Endothelial cell of umbilical vein (primary cell): ENCODE measurements at regions not wholly inside any gene's neighbourhood (a gene's known extent, or its start where the extent isn't known, plus 50 kb on each side); places are given as distances from the start of the nearest gene placed in this dataset.

Source experiments
- BruUV-seq: library from RNA; stranded (reverse); fragments of 400-500 nt; replicated peaks from 2 replicates; lab custom pipeline; 2021; lab: Mats Ljungman, UMichigan
- CTCF ChIA-PET: fragments of 300-600, 350-600 bp; sonication (Branson Sonifier 250); formaldehyde crosslinking; loops from one replicate; lab custom pipeline; 2021; ENCODE audit warnings: antibody characterized with exemption, inconsistent platforms; lab: Charles Lee
- POLR2A ChIA-PET: fragments of 300-600, 350-600 bp; sonication (Branson Sonifier 250); formaldehyde crosslinking; loops from one replicate; lab custom pipeline; 2021; ENCODE audit warnings: antibody characterized with exemption, inconsistent platforms; lab: Charles Lee
- DNase-seq: peaks from one replicate; pipeline ENCODE4 v3.0.0-alpha.2; 2011; ENCODE audit warnings: low read depth, low spot score
- FAIRE-seq: peaks from 2 replicates; lab custom pipeline; 2011; peaks lifted over from hg19 to GRCh38; lab: Jason Lieb, UNC
- H2AFZ ChIP-seq: 2 replicates; pipeline ENCODE4 v1.6.0; 2012; ENCODE audit warnings: low read depth, low read length, control low read depth, inconsistent platforms
- H3K27ac ChIP-seq: 2 replicates; pipeline ENCODE4 v1.5.1; 2011; ENCODE audit warnings: low read depth, mild to moderate bottlenecking, control low read depth, low read length, moderate library complexity; ENCODE audit not compliant: insufficient read depth
- H3K27me3 ChIP-seq, 2 experiments: 2 replicates each; pipeline versions ENCODE4 v1.6.0 to v1.6.1; 2011; ENCODE audit warnings: low read length in 2 of 2, mixed read lengths in 1 of 2; ENCODE audit not compliant: control insufficient read depth in 2 of 2, insufficient read depth in 2 of 2
- H3K36me3 ChIP-seq, 2 experiments: 2 replicates in 1 of 2; 3 replicates in 1 of 2; pipeline ENCODE4 v1.5.1; 2011; ENCODE audit warnings: low read length in 2 of 2, mild to moderate bottlenecking in 1 of 2, moderate library complexity in 1 of 2; ENCODE audit not compliant: control insufficient read depth in 2 of 2, insufficient read depth in 2 of 2; ENCODE audit errors: extremely low read depth in 1 of 2
- H3K4me1 ChIP-seq: 3 replicates; pipeline ENCODE4 v1.5.1; 2011; ENCODE audit warnings: mild to moderate bottlenecking, low read length; ENCODE audit not compliant: control insufficient read depth, insufficient read depth; ENCODE audit errors: extremely low read depth
- H3K4me2 ChIP-seq: 2 replicates; pipeline ENCODE4 v1.6.1; 2011; ENCODE audit warnings: low read length, control low read depth, mixed read lengths; ENCODE audit not compliant: insufficient read depth
- H3K4me3 ChIP-seq, 3 experiments: fragments of 200-600 bp in 1 of 3; sonication (generic), shearing (Covaris generic) in 1 of 3; replicated peaks in 1 of 3; 2 replicates each; pipeline ENCODE4 v1.5.1; 2011 to 2016; ENCODE audit warnings: control low read depth in 3 of 3, low read length in 3 of 3, mild to moderate bottlenecking in 2 of 3, inconsistent platforms in 1 of 3, low read depth in 1 of 3, moderate library complexity in 1 of 3; ENCODE audit not compliant: insufficient read depth in 1 of 3
- H3K79me2 ChIP-seq: 2 replicates; pipeline ENCODE4 v1.6.0; 2012; ENCODE audit warnings: low read length, inconsistent platforms; ENCODE audit not compliant: control insufficient read depth, insufficient read depth
- H3K9ac ChIP-seq: replicated peaks from 2 replicates; pipeline ENCODE3; 2011; ENCODE audit warnings: low read length, control low read depth; ENCODE audit not compliant: insufficient read depth; ENCODE audit errors: extremely low read depth
- H3K9me1 ChIP-seq: replicated peaks from 3 replicates; pipeline ENCODE4 v1.6.0; 2011; ENCODE audit warnings: mild to moderate bottlenecking, low read length; ENCODE audit not compliant: control insufficient read depth, insufficient read depth; ENCODE audit errors: extremely low read depth
- H3K9me3 ChIP-seq: replicated peaks from 2 replicates; pipeline ENCODE4 v1.5.1; 2012; ENCODE audit warnings: low read length, inconsistent platforms; ENCODE audit not compliant: control insufficient read depth, insufficient read depth
- H4K20me1 ChIP-seq: replicated peaks from 2 replicates; pipeline ENCODE3; 2011; ENCODE audit warnings: mild to moderate bottlenecking, low read length; ENCODE audit not compliant: control insufficient read depth, insufficient read depth; ENCODE audit errors: extremely low read depth
- EZH2 ChIP-seq: IDR thresholded peaks from 2 replicates; pipeline ENCODE4 v1.6.1; 2012; ENCODE audit warnings: borderline replicate concordance, low read depth, mild to moderate bottlenecking, moderate library complexity, low read length, inconsistent platforms; ENCODE audit not compliant: severe bottlenecking
- FOS ChIP-seq: IDR thresholded peaks from 2 replicates; pipeline ENCODE4 v1.6.1; 2011; ENCODE audit warnings: mild to moderate bottlenecking, low read length, moderate library complexity, borderline replicate concordance; ENCODE audit not compliant: insufficient read depth
- GATA2 ChIP-seq: IDR thresholded peaks from 2 replicates; pipeline ENCODE4 v1.7.0; 2011; ENCODE audit warnings: low read depth, mild to moderate bottlenecking, moderate library complexity, mixed read lengths, low read length; ENCODE audit not compliant: insufficient read length, insufficient read depth
- JUN ChIP-seq: IDR thresholded peaks from 2 replicates; pipeline ENCODE4 v1.6.1; 2011; ENCODE audit warnings: borderline replicate concordance, low read depth; ENCODE audit not compliant: insufficient read length, insufficient read depth
- MYC ChIP-seq: IDR thresholded peaks from one replicate; pipeline ENCODE4 v1.6.1; 2011; ENCODE audit warnings: mild to moderate bottlenecking, low read depth, low read length
- POLR2A ChIP-seq: IDR thresholded peaks from 2 replicates; pipeline ENCODE4 v1.6.1; 2012; ENCODE audit warnings: low read depth, mild to moderate bottlenecking, control low read depth, low read length
- POLR2AphosphoS5 ChIP-seq: IDR thresholded peaks from 2 replicates; pipeline ENCODE4 v1.6.1; 2012; ENCODE audit warnings: low read depth, mild to moderate bottlenecking, control low read depth, low read length, moderate library complexity; ENCODE audit not compliant: insufficient read depth
- dilution Hi-C: fragments of 300-500 bp; cut with MboI; formaldehyde crosslinking; loops from one replicate; pipeline ENCODE4 v1.15.0; 2019; ENCODE audit warnings: low sequenced_read_pairs; ENCODE audit not compliant: extremely low pct_ligation_motif_present
- intact Hi-C: fragments of 100-400 bp; cut with micrococcal nuclease; formaldehyde crosslinking; loops from one replicate; pipeline ENCODE4 v1.10.0; 2022
- TF ChIP-seq, protein P1 (sequence below), 2 donors: IDR thresholded peaks; 1 replicate in 1 of 2; 2 replicates in 1 of 2; pipeline ENCODE4 v1.5.1; 2011; ENCODE audit warnings: low read length in 2 of 2, mild to moderate bottlenecking in 2 of 2, moderate library complexity in 2 of 2, control low read depth in 1 of 2, inconsistent platforms in 1 of 2, low read depth in 1 of 2; ENCODE audit not compliant: insufficient read depth in 1 of 2; ENCODE audit errors: extremely low read depth in 1 of 2
- TF ChIP-seq, protein P2 (sequence below): IDR thresholded peaks from 2 replicates; pipeline ENCODE4 v1.6.1; 2011; ENCODE audit not compliant: insufficient read depth, insufficient read length

DNA sequence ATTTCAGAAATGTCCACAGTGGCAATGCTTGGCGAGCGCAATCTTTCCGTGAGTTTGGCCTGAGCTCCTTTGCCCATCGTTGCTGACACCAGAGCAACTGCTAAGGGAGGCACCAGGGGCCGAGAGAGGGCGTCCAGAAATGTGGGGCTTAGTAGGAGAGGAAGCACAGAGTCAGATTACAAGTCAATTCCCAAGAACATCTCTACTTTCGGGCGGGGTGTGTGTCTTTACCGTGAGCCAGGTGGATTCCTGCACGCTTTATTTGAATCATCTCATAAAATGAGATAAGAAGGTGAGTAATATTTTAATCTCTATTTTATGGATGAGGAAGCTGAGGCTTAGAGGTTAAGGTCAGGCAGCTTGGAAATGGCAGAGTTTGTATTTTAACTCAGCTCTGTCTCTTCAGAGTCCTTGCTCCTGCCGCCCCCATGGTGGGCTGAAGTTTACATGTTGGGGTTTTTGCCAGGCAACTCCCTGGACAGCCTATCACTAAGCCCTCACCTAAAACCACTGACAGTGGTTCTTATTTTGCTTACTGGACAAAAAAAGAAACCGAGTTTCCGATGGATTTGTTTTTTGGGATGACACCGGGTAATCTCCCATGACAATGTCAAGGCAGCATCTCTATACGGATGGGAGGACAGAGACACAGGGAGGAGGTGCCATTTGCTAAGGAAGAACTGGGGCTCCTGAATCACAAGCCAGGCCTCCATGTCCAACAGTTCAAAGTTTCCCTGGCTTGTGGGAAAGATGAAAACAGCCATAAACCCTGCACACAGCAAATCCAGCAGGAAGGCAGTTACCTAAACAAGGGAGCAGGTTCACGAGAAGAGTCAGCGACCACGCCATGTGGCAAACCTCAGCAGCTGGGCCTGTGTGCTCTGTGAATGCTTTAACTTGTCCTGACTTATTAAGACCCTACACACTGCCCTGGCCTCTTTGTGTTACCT lies 112.6 kb upstream of the SLC24A3 start:
- FAIRE-seq, result no peak
- BruUV-seq, result no TSS peak
- Histone ChIP-seq H2AFZ (no peak overlapping the region), H3K79me2 (no peaks in the 10 kb centered on the region), H3K9me3 (peaks cover 7% of the 10 kb centered on the region), H3K36me3 (no peaks in the 10 kb centered on the region), H3K27ac (no peak overlapping the region), H3K4me2 (no peak overlapping the region), H3K4me3 (no peak overlapping the region), H3K27me3 (no peaks in the 10 kb centered on the region), H3K9me1 (no peaks in the 10 kb centered on the region), H4K20me1 (no peaks in the 10 kb centered on the region), H3K9ac (no peak overlapping the region), H3K4me1 (no peaks in the 10 kb centered on the region)
- POLR2A ChIA-PET, result no interaction called here
- intact Hi-C loops, result no loop called here
- no peak for DNase-seq
- CTCF ChIA-PET, result no interaction called here
- no peak for TF ChIP-seq GATA2
- TF ChIP-seq, protein P1, sequence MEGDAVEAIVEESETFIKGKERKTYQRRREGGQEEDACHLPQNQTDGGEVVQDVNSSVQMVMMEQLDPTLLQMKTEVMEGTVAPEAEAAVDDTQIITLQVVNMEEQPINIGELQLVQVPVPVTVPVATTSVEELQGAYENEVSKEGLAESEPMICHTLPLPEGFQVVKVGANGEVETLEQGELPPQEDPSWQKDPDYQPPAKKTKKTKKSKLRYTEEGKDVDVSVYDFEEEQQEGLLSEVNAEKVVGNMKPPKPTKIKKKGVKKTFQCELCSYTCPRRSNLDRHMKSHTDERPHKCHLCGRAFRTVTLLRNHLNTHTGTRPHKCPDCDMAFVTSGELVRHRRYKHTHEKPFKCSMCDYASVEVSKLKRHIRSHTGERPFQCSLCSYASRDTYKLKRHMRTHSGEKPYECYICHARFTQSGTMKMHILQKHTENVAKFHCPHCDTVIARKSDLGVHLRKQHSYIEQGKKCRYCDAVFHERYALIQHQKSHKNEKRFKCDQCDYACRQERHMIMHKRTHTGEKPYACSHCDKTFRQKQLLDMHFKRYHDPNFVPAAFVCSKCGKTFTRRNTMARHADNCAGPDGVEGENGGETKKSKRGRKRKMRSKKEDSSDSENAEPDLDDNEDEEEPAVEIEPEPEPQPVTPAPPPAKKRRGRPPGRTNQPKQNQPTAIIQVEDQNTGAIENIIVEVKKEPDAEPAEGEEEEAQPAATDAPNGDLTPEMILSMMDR (IDR thresholded peaks at IDR 0.05; ENCODE audit: extremely low read depth in 1 of 2, insufficient read depth in 1 of 2, low read depth in 1 of 2, low read length in 2 of 2), result no peak
- TF ChIP-seq MYC, result no peak
- dilution Hi-C loops, result no loop called here

DNA sequence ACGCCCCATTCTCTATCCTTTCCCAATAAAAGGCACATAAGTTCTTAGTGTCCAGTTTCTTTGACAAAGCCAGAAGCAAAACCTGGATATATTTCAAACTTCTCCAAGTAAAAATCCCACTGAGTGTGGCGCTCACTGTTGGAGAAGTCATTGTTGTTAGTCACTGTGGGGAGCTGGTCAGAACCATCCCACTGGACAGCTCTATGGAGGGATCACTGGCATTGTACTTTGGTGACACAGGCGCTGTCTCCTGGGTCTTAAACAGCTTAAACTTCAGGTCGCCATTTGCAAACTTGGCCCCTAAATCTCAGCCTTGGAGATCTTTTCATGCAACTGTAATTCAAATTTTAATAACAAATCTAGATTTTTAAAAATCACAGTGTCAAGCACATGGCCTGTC lies 111.5 kb upstream of the SLC24A3 start:
- H3K4me3 ChIP-seq, result no peak overlapping the region
- no peaks in the 10 kb centered on the region for H3K79me2 ChIP-seq
- H3K4me2 ChIP-seq, result no peak overlapping the region
- H4K20me1 ChIP-seq, result no peaks in the 10 kb centered on the region
- H3K9me3 ChIP-seq, result peaks cover 5% of the 10 kb centered on the region
- intact Hi-C loops (no loop called here), dilution Hi-C loops (no loop called here)
- H3K4me1 ChIP-seq, result no peaks in the 10 kb centered on the region
- BruUV-seq, result no TSS peak
- DNase-seq, result no peak
- no peak overlapping the region for H2AFZ ChIP-seq
- no peak for FAIRE-seq
- no peaks in the 10 kb centered on the region for H3K27me3 ChIP-seq
- no peaks in the 10 kb centered on the region for H3K9me1 ChIP-seq
- ChIA-PET CTCF (no interaction called here), POLR2A (no interaction called here)
- no peak overlapping the region for H3K9ac ChIP-seq
- no peak overlapping the region for H3K27ac ChIP-seq
- H3K36me3 ChIP-seq, result no peaks in the 10 kb centered on the region
- TF ChIP-seq EZH2 (no peak), POLR2A (no peak), MYC (no peak), FOS (no peak), GATA2 (no peak), POLR2AphosphoS5 (no peak), JUN (no peak)
- TF ChIP-seq, protein P1 (IDR thresholded peaks at IDR 0.05; ENCODE audit: extremely low read depth in 1 of 2, insufficient read depth in 1 of 2, low read depth in 1 of 2, low read length in 2 of 2), result no peak
- TF ChIP-seq, protein P2, sequence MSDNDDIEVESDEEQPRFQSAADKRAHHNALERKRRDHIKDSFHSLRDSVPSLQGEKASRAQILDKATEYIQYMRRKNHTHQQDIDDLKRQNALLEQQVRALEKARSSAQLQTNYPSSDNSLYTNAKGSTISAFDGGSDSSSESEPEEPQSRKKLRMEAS, result no peak
